ENCODE measurements at regions not wholly inside any gene's neighbourhood (a gene's known extent, or its start where the extent isn't known, plus 50 kb on each side); places are given as distances from the start of the nearest gene placed in this dataset.

DNA sequence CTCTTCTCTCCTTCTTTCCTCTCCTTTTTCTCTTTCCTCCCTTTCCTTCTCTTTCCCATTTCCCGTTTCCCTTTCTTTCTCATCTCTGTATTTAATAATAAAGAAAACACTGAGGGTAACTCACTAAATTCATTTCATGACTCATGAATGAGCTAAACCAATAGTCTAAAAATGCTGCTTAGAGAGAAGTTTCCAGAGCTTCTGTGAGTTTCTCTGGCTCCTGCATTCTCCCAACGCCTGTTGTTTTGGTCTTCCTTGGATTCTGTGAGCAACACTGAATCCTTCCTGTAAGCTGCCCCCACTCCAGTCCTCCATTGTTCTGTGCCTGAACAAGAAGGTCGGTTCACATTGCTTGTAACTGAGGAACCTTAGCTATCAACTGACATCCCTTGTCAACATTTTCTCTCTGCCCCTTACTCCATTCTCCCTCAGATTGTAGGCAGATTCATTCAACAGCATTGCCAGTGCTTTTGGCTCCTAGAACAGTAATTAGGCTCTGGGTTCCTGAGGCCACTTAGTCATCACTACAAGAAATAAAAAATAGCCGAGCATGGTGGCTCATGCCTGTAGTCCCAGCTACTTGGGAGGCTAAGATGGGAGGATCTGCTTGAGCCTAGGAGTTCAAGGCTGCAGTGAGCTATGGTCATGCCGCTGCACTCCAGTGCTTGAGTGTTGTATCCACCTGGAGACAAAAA, 237.7 kb upstream of the KLF4 start:
- no peaks in the 10 kb centered on the region for H3K27me3 ChIP-seq (ENCODE audit: control insufficient read depth in 3 of 3, insufficient read depth in 3 of 3, low read length in 2 of 3)
- ATAC-seq (ENCODE audit: insufficient read depth, low FRiP score) (no peak), DNase-seq (no peak)
- H3K9ac ChIP-seq (ENCODE audit: insufficient read depth in 1 of 2, low read length in 2 of 2) = no peak overlapping the region
- H3K4me3 ChIP-seq = no peak overlapping the region
- TF ChIP-seq CTCF (IDR thresholded peaks at IDR 0.05; ENCODE audit: control extremely low read depth, extremely low read depth) = no peak
- 76 to 85% methylated on average over 5 of the region's 5 CpGs for WGBS, 2 donors
- H3K9me3 ChIP-seq (ENCODE audit: control insufficient read depth in 4 of 4, insufficient read depth in 3 of 4, low read length in 3 of 4) = peaks cover 0 to 1% (median 0%) of the 10 kb centered on the region in 4 donors
- peaks cover 0 to 5% (median 0%) of the 10 kb centered on the region in 5 donors for H3K4me1 ChIP-seq (ENCODE audit: control insufficient read depth in 5 of 5, insufficient read depth in 5 of 5, low read length in 5 of 5)
- H3K36me3 ChIP-seq (ENCODE audit: control insufficient read depth in 4 of 4, insufficient read depth in 4 of 4, low read length in 4 of 4) = no peaks in the 10 kb centered on the region
- H3K27ac ChIP-seq (ENCODE audit: low read depth in 1 of 2, low read length in 1 of 2) = no peak overlapping the region

DNA sequence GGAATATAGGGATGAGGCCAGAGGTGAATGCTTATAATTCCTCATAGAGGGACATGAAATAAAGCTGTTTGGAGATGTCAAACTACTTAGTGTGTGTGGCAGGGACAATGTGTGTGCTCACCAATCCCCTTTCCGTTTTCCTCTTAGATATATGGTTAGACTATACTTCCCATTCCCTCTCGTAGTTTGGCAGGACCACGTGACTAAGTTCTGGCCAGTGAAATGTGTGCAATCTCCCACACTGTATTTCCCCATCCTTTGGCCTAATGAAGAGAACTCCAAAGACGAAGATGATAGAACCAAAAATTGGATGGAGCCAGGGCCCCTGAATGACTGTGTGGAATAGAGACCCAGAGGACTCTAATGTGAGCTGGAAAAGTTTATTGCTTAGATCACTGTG, 233.4 kb upstream of the KLF4 start:
- H3K4me1 ChIP-seq (ENCODE audit: control insufficient read depth in 5 of 5, insufficient read depth in 5 of 5, low read length in 5 of 5) = no peaks in the 10 kb centered on the region
- 60 to 80% methylated on average over 4 of the region's 4 CpGs for WGBS, 2 donors
- H3K4me3 ChIP-seq = no peak overlapping the region
- no peaks in the 10 kb centered on the region for H3K27me3 ChIP-seq (ENCODE audit: control insufficient read depth in 3 of 3, insufficient read depth in 3 of 3, low read length in 2 of 3)
- H3K9me3 ChIP-seq (ENCODE audit: control insufficient read depth in 4 of 4, insufficient read depth in 3 of 4, low read length in 3 of 4) = peaks cover 0 to 4% (median 0%) of the 10 kb centered on the region in 4 donors
- TF ChIP-seq CTCF (IDR thresholded peaks at IDR 0.05; ENCODE audit: control extremely low read depth, extremely low read depth) = no peak
- no peak overlapping the region for H3K27ac ChIP-seq (ENCODE audit: low read depth in 1 of 2, low read length in 1 of 2)
- DNase-seq (no peak), ATAC-seq (ENCODE audit: insufficient read depth, low FRiP score) (no peak)
- no peak overlapping the region for H3K9ac ChIP-seq (ENCODE audit: insufficient read depth in 1 of 2, low read length in 2 of 2)
- no peaks in the 10 kb centered on the region for H3K36me3 ChIP-seq (ENCODE audit: control insufficient read depth in 4 of 4, insufficient read depth in 4 of 4, low read length in 4 of 4)

- no peak for TF ChIP-seq CTCF (IDR thresholded peaks at IDR 0.05; ENCODE audit: control extremely low read depth, extremely low read depth)
- Histone ChIP-seq H3K27ac (ENCODE audit: low read depth in 1 of 2, low read length in 1 of 2) (no peak overlapping the region), H3K4me1 (ENCODE audit: control insufficient read depth in 5 of 5, insufficient read depth in 5 of 5, low read length in 5 of 5) (no peaks in the 10 kb centered on the region), H3K27me3 (ENCODE audit: control insufficient read depth in 3 of 3, insufficient read depth in 3 of 3, low read length in 2 of 3) (no peaks in the 10 kb centered on the region), H3K36me3 (ENCODE audit: control insufficient read depth in 4 of 4, insufficient read depth in 4 of 4, low read length in 4 of 4) (no peaks in the 10 kb centered on the region), H3K9me3 (ENCODE audit: control insufficient read depth in 4 of 4, insufficient read depth in 3 of 4, low read length in 3 of 4) (peaks cover 0 to 4% (median 0%) of the 10 kb centered on the region in 4 donors), H3K9ac (ENCODE audit: insufficient read depth in 1 of 2, low read length in 2 of 2) (no peak overlapping the region), H3K4me3 (no peak overlapping the region)
- no peak for ATAC-seq (ENCODE audit: insufficient read depth, low FRiP score)
- no peak for DNase-seq
- WGBS, 2 donors = 61 to 66% methylated on average over 5 of the region's 5 CpGs
Measured at GRCh38 chr9:107721705-107722245, 232.2 kb upstream of the KLF4 start.
